ENCODE measurements at regions not wholly inside any gene's neighbourhood (a gene's known extent, or its start where the extent isn't known, plus 50 kb on each side); places are given as distances from the start of the nearest gene placed in this dataset.

GRCh38 chr2:157076526-157077161 is 180.9 kb upstream of the GALNT5 start:
- DNase-seq, result no peak

DNA sequence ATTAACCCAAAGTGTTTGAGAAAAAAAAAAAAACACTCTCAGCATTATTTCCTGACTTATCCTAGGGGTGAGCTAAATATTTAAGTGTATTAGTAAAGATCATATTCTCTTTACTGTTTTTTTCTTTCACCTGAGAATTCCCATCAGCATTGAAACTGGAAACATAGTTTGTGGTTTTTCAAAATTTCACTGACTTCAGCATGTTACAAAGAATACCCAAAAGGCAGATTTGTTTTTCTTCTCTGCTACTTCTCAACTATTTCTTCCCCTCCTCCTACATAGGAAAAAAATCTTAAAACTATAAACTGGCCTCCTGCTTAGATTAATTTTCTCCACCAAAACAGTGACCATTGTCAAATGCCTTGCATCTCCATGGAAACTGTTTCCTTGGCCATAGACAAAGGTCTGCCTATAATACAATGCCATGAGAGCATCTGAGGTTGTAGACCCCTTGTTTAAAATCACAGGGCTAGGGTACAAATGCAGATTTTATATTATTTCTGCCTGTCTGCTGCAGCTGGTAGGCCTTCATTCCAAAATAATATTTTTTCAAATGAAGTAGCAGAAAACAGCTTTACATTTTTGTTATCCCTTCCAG is 179.7 kb upstream of the GALNT5 start:
- no peak for DNase-seq

- no peak for DNase-seq
Observed at GRCh38 chr2:157082950-157083349, 174.6 kb upstream of the GALNT5 start.

DNA sequence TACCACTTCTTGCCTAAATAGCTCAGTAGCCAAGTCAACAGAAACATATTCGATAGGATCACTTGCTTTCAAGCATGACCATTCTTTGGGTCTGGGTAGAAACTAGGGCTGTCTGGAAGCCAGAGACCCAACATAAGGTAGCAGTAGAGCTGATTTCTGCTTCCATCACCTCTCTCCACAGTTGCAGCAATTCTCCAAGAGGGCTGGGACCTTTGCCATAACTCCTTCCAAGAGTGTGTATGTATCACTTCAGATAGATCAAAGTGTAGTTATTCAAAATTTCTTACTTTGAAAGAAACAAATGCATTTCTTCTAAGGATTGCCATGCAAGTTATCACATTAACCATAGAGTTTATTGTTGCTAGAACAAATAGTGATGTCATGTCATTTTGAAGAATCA is 172.0 kb upstream of the GALNT5 start:
- no peak for DNase-seq

DNA sequence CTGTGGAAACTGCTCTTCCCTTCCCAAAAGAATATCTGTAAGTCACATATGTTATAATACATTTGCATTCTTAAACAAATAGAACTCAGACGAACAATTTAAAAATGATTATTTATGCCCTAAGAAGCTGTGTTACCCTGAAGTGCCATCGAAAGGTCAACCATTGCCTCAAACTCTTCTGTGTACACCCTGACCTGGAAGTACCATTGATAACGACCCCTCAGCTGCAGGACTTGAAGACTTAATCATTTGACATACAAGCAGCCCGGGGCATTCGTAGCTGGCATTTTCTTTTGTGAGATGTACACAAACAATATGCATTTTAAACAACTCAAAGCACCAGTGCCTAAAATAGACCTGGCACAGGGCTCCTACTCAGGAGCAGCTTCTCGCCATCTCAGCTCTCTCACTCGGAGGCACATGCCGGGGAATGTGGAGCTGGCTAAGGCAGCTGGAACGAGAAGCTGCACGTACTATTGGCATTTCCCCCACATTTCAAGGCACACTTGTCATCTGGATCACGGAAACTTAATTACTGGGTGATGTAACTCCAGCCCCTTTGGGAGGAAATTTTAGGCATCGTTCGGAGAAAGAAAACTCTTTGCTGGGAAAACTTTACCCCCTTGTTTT is 170.0 kb upstream of the GALNT5 start:
- no peak for DNase-seq

DNA sequence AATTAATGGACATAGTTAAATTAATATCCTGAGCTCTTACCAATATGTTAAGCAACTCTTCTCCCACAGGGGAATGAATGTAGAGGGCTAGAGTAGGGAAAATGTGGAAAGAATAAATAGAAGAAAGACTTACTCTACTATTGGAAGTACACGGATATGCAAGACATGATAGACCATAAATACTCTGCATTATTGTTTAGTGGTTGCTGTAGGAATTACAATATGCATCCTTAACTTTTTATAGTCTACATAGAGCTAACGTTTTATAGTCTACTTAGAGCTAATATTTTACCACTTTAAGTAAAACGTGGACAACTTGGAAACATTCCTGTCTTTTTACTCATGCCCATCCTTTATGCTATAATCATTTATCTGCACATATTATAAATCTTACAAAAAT is 163.8 kb upstream of the GALNT5 start:
- no peak for DNase-seq

- no peak for DNase-seq
Observed at GRCh38 chr2:157105372-157105771, 152.1 kb upstream of the GALNT5 start.

DNA sequence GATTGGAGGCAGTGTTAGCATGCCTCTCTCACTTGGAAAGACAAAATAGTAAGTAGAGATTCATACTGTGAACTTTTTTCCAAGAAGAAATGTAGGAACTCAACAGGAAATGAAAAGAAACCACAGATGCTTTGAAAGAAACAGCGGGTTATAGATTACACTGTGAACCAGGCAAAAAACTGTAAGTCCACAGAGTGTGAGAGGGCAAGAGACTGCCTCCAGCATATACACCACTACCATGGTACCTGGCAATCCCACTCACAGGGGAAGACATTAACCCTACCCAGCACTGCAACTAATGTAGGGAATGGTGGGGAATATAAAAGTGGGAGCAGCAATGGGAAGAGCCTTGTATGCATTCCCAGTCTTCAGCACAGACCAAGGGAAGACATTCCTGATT is 150.6 kb upstream of the GALNT5 start:
- no peak for DNase-seq

DNA sequence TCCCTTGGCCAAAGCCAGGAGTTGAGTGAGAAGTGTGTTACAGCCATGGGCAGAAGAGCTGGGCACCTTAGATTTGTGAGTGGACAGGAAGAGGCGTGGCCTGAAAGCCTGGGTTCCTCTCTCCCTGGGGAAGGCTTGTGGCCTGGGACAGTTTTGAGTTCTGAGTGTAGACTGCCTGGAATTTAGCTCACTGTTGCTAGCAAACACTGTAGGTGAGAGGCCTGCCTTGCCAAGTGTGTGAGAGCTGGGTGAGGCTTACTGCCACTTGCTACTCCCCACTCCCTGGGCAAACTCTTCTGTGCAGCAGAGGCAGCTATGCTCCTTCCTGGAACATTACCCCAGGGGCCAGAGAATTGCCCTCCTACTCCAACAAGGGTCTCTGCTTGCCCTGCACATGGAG is 150.0 kb upstream of the GALNT5 start:
- no peak for DNase-seq

DNA sequence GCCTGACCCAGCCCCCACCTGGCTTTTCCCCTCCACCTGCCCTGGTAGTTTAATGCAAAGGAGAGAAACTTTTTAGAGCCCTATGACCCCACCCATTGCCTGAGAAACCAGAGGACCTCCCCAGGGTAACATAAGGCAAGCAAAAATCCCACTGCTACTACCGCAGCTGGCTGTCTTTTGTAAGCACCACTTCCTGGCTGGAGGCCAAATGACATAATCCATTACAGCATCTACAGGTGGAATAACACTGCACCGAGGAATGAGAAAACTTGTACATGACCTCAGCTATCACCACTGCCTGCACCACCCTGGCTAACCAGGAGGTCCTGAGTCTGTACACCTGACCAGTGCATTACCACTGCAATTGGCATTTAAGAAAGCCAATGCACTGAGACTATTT is 149.6 kb upstream of the GALNT5 start:
- no peak for DNase-seq

GRCh38 chr2:157122776-157123175 is 134.7 kb upstream of the GALNT5 start:
- DNase-seq, result peak; percentile 60

- DNase-seq, result no peak
Observed at GRCh38 chr2:157124731-157125130, 132.8 kb upstream of the GALNT5 start.

DNA sequence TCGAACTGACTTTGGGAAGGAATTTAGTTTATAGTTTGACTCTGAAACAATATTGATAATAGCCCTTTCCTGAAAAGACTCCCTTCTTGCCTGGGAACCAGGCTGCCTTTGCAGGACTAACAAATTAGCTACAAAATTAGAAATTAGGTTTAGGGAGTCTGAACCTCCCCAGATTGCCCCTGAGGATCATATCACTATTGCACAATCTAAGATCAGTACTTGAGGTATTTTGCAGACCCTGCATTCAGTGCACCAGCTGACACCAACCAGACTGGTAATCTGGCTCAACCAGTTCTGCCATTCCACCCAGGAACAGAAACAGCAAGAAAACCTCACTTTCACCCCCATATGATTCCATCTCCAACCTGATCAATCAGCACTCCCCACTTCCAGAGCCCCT is 131.8 kb upstream of the GALNT5 start:
- DNase-seq, result no peak

DNA sequence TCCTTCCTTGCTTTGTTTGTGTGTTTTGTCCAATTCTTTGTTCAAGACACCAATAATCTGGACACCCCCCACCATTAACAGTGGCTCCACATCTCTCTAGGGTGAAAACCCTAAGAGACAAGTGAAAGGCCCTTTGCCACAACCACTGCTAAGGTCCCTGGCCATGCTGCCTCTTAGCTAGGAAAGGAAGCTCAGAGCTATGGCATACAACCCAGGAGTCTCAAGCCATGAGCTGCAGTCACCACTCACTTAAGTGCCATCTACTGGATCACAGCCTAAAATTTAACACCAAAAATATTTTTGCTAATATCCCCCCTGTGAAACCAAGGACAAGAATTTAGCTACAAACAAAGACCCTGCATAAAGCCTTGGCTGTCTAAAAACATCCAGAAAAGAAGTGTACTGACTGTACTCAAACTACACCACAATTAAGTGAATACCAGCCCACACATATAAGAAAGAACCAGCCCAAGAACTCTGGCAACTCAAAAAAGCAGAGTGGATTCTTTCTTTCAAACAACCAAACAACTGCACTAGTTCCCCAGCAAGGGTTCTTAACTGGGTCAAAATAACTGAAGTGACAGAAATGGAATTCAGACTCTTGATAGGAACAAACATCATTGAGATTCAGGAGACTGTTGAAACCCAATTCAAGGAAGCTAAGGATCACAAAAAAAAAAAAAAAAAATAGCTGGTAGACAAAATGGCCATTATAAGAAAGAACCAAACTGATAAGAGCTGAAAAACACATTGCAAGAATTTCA is 130.1 kb upstream of the GALNT5 start:
- DNase-seq, result no peak

GRCh38 chr2:157143901-157144300 is 113.6 kb upstream of the GALNT5 start:
- no peak for DNase-seq

GRCh38 chr2:157149270-157149669 is 108.2 kb upstream of the GALNT5 start:
- no peak for DNase-seq

- no peak for DNase-seq
Observed at GRCh38 chr2:157150747-157151146, 106.8 kb upstream of the GALNT5 start.

DNA sequence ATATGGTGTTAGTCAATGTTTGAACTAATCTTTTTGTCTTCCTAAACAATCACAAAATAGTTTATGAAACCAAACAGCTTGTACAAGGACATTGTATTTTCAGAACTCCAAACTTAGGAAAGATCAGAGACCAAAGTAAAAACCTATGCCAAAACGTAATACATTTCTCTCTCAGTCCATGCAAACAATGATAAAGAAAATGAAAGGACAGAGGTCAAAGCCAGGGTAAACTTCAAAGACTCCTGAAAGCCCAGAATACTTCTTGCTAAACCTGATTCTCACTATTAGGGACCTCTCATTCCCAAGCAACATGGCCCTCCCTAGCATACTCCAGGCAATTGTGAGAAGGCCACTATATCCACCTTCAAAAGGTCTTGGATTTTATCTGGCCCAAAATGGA is 105.1 kb upstream of the GALNT5 start:
- DNase-seq, result no peak

GRCh38 chr2:157155992-157156391 is 101.5 kb upstream of the GALNT5 start:
- no peak for DNase-seq

DNA sequence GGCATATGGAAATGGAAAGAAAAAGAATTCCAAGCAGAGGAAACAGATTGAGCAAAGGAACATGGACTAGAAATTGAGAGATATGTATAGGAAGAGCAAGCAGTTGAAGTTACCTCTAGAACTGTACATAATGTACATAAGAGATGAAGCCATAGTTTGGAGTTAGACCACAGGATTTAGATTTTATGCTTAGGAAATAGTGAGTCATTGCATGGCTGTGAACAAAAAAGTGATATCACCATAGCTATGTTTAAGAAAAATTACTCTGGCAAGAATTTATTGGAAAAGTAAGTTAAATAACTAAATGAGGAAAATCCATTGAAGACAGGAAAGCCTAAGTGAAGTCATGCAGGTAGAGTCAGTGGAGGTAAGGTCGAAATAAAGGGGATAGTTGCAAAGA is 99.4 kb upstream of the GALNT5 start:
- DNase-seq, result no peak

- DNase-seq, result no peak
Observed at GRCh38 chr2:157159221-157159934, 98.1 kb upstream of the GALNT5 start.

- no peak for DNase-seq
Observed at GRCh38 chr2:157160111-157160510, 97.4 kb upstream of the GALNT5 start.

DNA sequence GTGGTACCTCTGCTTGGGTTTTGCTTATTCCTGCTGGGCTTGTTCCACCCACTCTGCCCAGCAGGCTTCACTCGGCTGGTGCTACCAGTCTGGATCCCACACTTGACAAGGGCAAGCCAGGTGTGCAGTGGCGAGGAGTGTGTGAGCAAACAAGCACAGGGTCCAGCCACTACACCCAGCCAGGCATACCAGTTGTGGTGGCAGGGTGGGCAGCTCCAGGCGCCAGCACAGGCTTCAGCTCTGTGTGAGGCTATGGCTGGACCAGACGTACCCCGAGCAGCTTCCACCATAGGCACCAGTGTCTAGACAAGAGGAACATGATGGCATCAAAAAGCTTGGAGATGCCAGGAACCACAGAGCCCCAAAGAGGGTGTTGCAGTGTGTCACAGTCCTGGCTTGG is 93.1 kb upstream of the GALNT5 start:
- no peak for DNase-seq

Data from NCI-H2227 treated with DMSO at 0.1 percent for 48 hours (cell line).